Lower lobe of right lung (tissue), 2 donors: ENCODE measurements at regions not wholly inside any gene's neighbourhood (a gene's known extent, or its start where the extent isn't known, plus 50 kb on each side); places are given as distances from the start of the nearest gene placed in this dataset.

ENCODE experiments used
- ATAC-seq, 2 donors: fragments of 200-7000 bp; cut with Tn5 transposase; one replicate each; pipeline ENCODE4 v1.9.1; 2020 to 2022; ENCODE audit warnings: mild to moderate bottlenecking in 2 of 2, moderate library complexity in 2 of 2
- DNase-seq: peaks from one replicate; pipeline ENCODE4 v3.0.0-alpha.2; 2020
- H3K27ac ChIP-seq: fragments of 200-600 bp; one replicate; pipeline ENCODE4 v1.8.0; 2022
- H3K27me3 ChIP-seq: fragments of 200-600 bp; one replicate; pipeline ENCODE4 v1.8.0; 2022; ENCODE audit warnings: low read depth
- H3K36me3 ChIP-seq: fragments of 200-600 bp; one replicate; pipeline ENCODE4 v1.8.0; 2022; ENCODE audit warnings: mild to moderate bottlenecking
- H3K4me1 ChIP-seq: fragments of 200-600 bp; one replicate; pipeline ENCODE4 v1.8.0; 2022
- H3K4me3 ChIP-seq: fragments of 200-600 bp; one replicate; pipeline ENCODE4 v1.8.0; 2022; ENCODE audit warnings: mild to moderate bottlenecking
- H3K9me3 ChIP-seq: fragments of 200-600 bp; one replicate; pipeline ENCODE4 v1.8.0; 2022
- CTCF ChIP-seq: fragments of 200-600 bp; IDR thresholded peaks from one replicate; pipeline ENCODE4 v1.8.0; 2022; ENCODE audit warnings: antibody characterized with exemption, mild to moderate bottlenecking
- intact Hi-C: fragments of 100-400 bp; cut with DNase I; formaldehyde crosslinking; loops from one replicate; pipeline ENCODE4 v1.11.0; 2022
- donor health status: DM: no; HTN: yes; CAD: no; lungs with severe emphysema.

- TF ChIP-seq CTCF, result no peak
- H3K4me1 ChIP-seq, result no peaks in the 10 kb centered on the region
- H3K9me3 ChIP-seq, result no peaks in the 10 kb centered on the region
- intact Hi-C loops, result no loop called here
- no peak overlapping the region for H3K27ac ChIP-seq
- DNase-seq (no peak), ATAC-seq (no peak)
- H3K4me3 ChIP-seq, result no peak overlapping the region
- no peaks in the 10 kb centered on the region for H3K27me3 ChIP-seq
- no peaks in the 10 kb centered on the region for H3K36me3 ChIP-seq
Measured at GRCh38 chr4:151564321-151564720, 155.3 kb downstream of the FHIP1A start.

GRCh38 chr4:151565583-151565982, 156.6 kb downstream of the FHIP1A start:
- Histone ChIP-seq H3K9me3 (no peaks in the 10 kb centered on the region), H3K4me1 (no peaks in the 10 kb centered on the region), H3K27me3 (no peaks in the 10 kb centered on the region), H3K36me3 (no peaks in the 10 kb centered on the region), H3K27ac (no peak overlapping the region), H3K4me3 (no peak overlapping the region)
- TF ChIP-seq CTCF, result no peak
- DNase-seq (no peak), ATAC-seq (no peak)
- intact Hi-C loops, result no loop called here

GRCh38 chr4:151566053-151566452, 157.1 kb downstream of the FHIP1A start:
- no peak overlapping the region for H3K4me3 ChIP-seq
- ATAC-seq (no peak), DNase-seq (no peak)
- H3K36me3 ChIP-seq, result no peaks in the 10 kb centered on the region
- intact Hi-C loops, result no loop called here
- TF ChIP-seq CTCF, result no peak
- no peak overlapping the region for H3K27ac ChIP-seq
- H3K27me3 ChIP-seq, result no peaks in the 10 kb centered on the region
- H3K9me3 ChIP-seq, result no peaks in the 10 kb centered on the region
- no peaks in the 10 kb centered on the region for H3K4me1 ChIP-seq

GRCh38 chr4:151567056-151567455, 158.1 kb downstream of the FHIP1A start:
- Histone ChIP-seq H3K36me3 (no peaks in the 10 kb centered on the region), H3K27ac (no peak overlapping the region), H3K27me3 (no peaks in the 10 kb centered on the region), H3K9me3 (no peaks in the 10 kb centered on the region), H3K4me3 (no peak overlapping the region), H3K4me1 (no peaks in the 10 kb centered on the region)
- no peak for DNase-seq
- no peak for TF ChIP-seq CTCF
- ATAC-seq, result no peak
- intact Hi-C loops, result no loop called here

- H3K27me3 ChIP-seq, result no peaks in the 10 kb centered on the region
- ATAC-seq, result no peak
- intact Hi-C loops, result no loop called here
- H3K36me3 ChIP-seq, result no peaks in the 10 kb centered on the region
- no peak overlapping the region for H3K4me3 ChIP-seq
- H3K27ac ChIP-seq, result no peak overlapping the region
- H3K4me1 ChIP-seq, result no peaks in the 10 kb centered on the region
- no peak for TF ChIP-seq CTCF
- no peak for DNase-seq
- H3K9me3 ChIP-seq, result no peaks in the 10 kb centered on the region
Measured at GRCh38 chr4:151568966-151569365, 160.0 kb downstream of the FHIP1A start.

GRCh38 chr4:151569650-151570049, 160.7 kb downstream of the FHIP1A start:
- H3K4me1 ChIP-seq, result no peaks in the 10 kb centered on the region
- no peak for TF ChIP-seq CTCF
- intact Hi-C loops, result no loop called here
- no peaks in the 10 kb centered on the region for H3K27me3 ChIP-seq
- H3K36me3 ChIP-seq, result no peaks in the 10 kb centered on the region
- H3K4me3 ChIP-seq, result no peak overlapping the region
- no peak overlapping the region for H3K27ac ChIP-seq
- H3K9me3 ChIP-seq, result no peaks in the 10 kb centered on the region
- ATAC-seq (peak; percentile 78 to 81), DNase-seq (no peak)
